Fibroblast of the conjunctiva (primary cell): ENCODE measurements at regions not wholly inside any gene's neighbourhood (a gene's known extent, or its start where the extent isn't known, plus 50 kb on each side); places are given as distances from the start of the nearest gene placed in this dataset.

Experiments
- DNase-seq: peaks from one replicate; pipeline ENCODE4 v3.0.0-alpha.2; 2010; ENCODE audit warnings: low read depth

GRCh38 chr17:6212766-6213165 is 142.6 kb downstream of the WSCD1 start:
- DNase-seq = no peak

DNA sequence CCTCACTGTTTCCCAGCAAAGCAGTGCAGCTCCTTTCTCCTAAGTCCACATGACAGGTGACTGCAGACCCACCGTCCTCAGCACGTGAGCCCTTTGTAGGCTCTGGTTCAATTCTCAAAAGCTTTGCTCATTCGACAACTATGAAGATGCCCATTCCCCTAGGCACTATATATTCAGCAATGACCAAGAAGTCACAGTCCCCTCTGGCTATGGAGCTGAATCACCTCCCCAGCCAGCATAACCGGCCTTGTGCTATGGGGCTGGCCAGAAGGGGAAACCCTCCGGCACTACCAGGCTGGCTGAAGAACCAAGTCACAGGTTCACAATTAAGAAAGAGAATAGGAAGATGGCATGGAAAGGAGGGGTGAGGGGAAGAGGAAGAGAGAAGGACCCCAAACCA is 139.7 kb downstream of the WSCD1 start:
- no peak for DNase-seq

GRCh38 chr17:6208608-6209180 is 138.5 kb downstream of the WSCD1 start:
- DNase-seq = no peak

GRCh38 chr17:6205525-6205924 is 135.3 kb downstream of the WSCD1 start:
- DNase-seq = no peak

GRCh38 chr17:6205033-6205432 is 134.9 kb downstream of the WSCD1 start:
- no peak for DNase-seq

- DNase-seq = no peak
These were observed 134.1 kb downstream of the WSCD1 start for GRCh38 chr17:6204203-6204722.

GRCh38 chr17:6196355-6196754 is 126.2 kb downstream of the WSCD1 start:
- no peak for DNase-seq

DNA sequence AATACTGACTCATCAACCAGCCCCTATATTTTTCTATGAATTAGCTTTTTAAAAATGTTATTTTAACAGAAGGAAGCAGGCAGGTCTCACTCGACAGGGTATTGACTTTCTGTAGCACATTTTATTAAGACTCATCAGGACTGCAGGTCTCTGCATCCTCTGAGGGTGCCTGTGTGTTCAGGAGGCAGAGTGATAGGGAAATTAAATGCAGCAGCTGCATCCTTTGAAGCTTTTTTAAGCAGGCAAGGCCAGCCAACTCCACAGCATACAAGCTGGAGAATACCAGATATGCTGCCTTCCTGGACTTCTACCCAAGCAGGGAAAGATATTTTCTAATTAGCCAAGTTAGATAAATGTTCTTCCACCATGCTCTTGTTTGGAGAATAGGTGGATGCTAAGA is 124.9 kb downstream of the WSCD1 start:
- no peak for DNase-seq

DNA sequence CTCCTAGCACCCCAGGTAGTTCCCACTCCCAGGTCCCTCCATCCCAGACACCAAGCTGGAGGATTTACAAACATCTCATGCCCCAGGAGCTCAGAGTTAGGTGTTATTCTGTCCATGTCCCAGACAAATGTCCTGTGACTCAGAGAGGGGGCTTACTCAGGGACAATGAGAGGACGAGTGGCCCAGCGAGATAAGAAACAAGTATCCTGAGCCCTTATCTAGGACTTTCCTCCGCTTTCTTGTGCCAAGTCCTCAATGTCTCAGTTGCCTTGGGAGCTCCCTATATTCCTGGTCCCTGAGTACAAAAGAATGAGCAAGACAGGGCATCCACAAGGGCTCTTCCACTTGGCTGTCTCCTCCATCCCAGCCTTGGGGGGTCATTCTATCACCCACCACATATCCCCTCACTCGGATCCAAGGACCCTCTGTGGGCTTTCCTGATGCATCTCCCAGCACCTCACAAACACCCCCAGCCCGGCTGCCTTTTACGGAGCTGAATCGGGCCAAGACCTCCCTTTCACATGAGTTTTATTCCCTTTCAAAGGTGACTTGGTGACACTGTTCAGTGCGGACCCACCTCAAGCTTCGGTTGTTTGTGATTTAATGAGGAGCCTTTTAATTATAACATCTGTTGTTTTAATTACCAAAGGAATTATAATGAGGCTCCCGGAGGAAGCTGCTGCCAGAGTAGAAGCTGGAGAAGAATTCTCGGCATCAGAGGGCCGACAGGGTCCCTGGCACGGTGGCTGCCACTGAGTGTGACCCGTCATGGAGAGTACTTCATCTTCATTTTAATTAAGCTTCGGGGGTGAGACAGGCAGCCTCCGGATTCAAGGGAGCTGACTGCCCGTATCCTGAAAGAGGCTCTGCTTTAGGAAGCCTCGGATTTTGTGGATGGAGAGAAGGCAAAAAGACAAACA is 121.5 kb downstream of the WSCD1 start:
- DNase-seq = no peak

GRCh38 chr17:6187836-6188235 is 117.7 kb downstream of the WSCD1 start:
- DNase-seq = no peak

- no peak for DNase-seq
These were observed 116.8 kb downstream of the WSCD1 start for GRCh38 chr17:6186998-6187397.

DNA sequence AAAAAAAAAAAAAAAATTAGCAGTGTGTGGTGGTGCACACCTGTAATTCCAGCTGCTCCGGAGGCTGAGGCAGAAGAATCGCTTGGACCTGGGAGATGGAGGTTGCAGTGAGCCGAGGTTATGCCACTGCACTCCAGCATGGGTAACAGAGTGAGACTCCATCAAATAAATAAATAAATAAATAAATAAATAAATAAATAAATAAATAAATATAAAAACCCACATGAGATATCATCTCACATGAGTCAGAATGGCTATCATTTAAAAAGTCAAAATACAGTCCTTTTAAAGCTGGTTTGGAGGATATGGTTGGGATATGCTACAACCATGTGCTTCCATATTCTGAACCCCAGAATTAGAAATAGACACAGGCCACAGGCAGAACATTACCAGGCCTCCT is 114.3 kb downstream of the WSCD1 start:
- no peak for DNase-seq

GRCh38 chr17:6179017-6179416 is 108.8 kb downstream of the WSCD1 start:
- no peak for DNase-seq

DNA sequence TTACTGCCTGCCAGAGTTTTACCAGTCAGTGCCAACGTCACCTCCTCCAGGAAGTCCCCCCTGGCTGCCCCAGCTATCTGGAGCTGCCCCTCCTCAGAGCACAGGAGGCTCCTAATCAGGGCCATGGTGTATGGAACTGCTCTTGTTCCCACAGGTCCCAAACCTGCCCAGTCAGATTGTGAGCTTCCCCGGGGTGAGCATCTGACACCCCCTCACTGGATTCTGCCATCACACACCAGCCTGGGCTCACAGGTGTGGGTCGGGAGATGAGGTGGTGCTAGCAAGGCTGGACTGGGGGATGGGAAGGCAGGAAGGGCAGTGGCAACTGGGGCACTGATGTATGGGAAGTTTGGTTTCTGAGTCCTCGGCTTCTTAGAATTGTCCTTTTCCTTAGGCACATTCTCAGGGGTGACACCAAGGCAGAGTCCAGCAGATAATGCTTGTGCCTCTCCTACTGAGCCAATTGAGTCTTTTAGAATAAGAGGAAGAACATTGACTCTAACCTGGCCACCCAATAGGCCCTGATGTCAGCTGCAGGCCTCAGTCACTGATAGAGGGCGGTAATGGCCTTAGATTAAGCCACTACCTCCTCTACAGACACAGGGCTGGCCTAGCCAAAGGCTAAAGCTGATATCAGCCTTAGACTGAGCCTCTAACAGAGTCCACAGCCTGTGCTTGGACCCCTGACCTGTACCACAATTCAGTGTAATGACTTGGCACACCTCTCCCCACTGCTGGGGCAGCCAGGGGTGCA is 107.9 kb downstream of the WSCD1 start:
- no peak for DNase-seq
